SK-N-SH treated with all-trans-retinoic acid at 6 μM for 48 hours (cell line): ENCODE measurements at regions not wholly inside any gene's neighbourhood (a gene's known extent, or its start where the extent isn't known, plus 50 kb on each side); places are given as distances from the start of the nearest gene placed in this dataset.

Source experiments
- ATAC-seq: fragments of 200-7000 bp; cut with Tn5 transposase; 3 replicates; pipeline ENCODE4 v1.9.1; 2020; ENCODE audit warnings: mild to moderate bottlenecking, moderate library complexity
- BACH2 ChIP-seq: fragments of 250-450 bp; sonication (Bioruptor Pico); IDR thresholded peaks from 2 replicates; pipeline ENCODE4 v1.9.0; 2021; ENCODE audit warnings: mild to moderate bottlenecking, borderline replicate concordance
- CREB5 ChIP-seq: fragments of 250-450 bp; sonication (Bioruptor Pico); IDR thresholded peaks from 2 replicates; pipeline ENCODE4 v1.5.1; 2020; ENCODE audit warnings: low read depth, mild to moderate bottlenecking, moderate library complexity
- CSDC2 ChIP-seq: fragments of 250-450 bp; sonication (Bioruptor Pico); IDR thresholded peaks from 2 replicates; pipeline ENCODE4 v1.5.0; 2020; ENCODE audit warnings: mild to moderate bottlenecking, moderate library complexity
- CSRNP3 ChIP-seq: fragments of 250-450 bp; sonication (Bioruptor Pico); IDR thresholded peaks from 2 replicates; pipeline ENCODE4 v1.5.1; 2021; ENCODE audit warnings: mild to moderate bottlenecking, moderate library complexity
- GLIS3 ChIP-seq: fragments of 250-450 bp; sonication (Bioruptor Pico); IDR thresholded peaks from 2 replicates; pipeline ENCODE4 v1.5.0; 2020; ENCODE audit warnings: mild to moderate bottlenecking, moderate library complexity
- ISL1 ChIP-seq: fragments of 250-450 bp; sonication (Bioruptor Pico); IDR thresholded peaks from 2 replicates; pipeline ENCODE4 v2.1.2; 2022; ENCODE audit warnings: mild to moderate bottlenecking, moderate library complexity
- OSR1 ChIP-seq: fragments of 250-450 bp; sonication (Bioruptor Pico); IDR thresholded peaks from 2 replicates; pipeline ENCODE4 v1.8.0; 2022; ENCODE audit warnings: moderate library complexity, mild to moderate bottlenecking, inconsistent platforms
- PATZ1 ChIP-seq: fragments of 250-450 bp; sonication (Bioruptor Pico); IDR thresholded peaks from 2 replicates; pipeline ENCODE4 v1.8.0; 2020; ENCODE audit warnings: mild to moderate bottlenecking, moderate library complexity, borderline replicate concordance
- PPARA ChIP-seq: fragments of 250-450 bp; sonication (Bioruptor Pico); IDR thresholded peaks from 2 replicates; pipeline ENCODE4 v1.5.0; 2020; ENCODE audit warnings: mild to moderate bottlenecking, borderline replicate concordance
- RARB ChIP-seq: fragments of 250-450 bp; sonication (Bioruptor Pico); IDR thresholded peaks from 2 replicates; pipeline ENCODE4 v1.8.0; 2021; ENCODE audit warnings: mild to moderate bottlenecking, moderate library complexity
- SNAI2 ChIP-seq: fragments of 250-450 bp; sonication (Bioruptor Pico); IDR thresholded peaks from 2 replicates; pipeline ENCODE4 v1.5.0; 2020; ENCODE audit warnings: mild to moderate bottlenecking, moderate library complexity
- TCF4 ChIP-seq: fragments of 250-450 bp; sonication (Bioruptor Pico); IDR thresholded peaks from 2 replicates; pipeline ENCODE4 v1.8.0; 2021; ENCODE audit warnings: mild to moderate bottlenecking, moderate library complexity, borderline replicate concordance
- TOX ChIP-seq: fragments of 250-450 bp; sonication (Bioruptor Pico); IDR thresholded peaks from 2 replicates; pipeline ENCODE4 v1.8.0; 2021; ENCODE audit warnings: mild to moderate bottlenecking, moderate library complexity, borderline replicate concordance
- ZC3H10 ChIP-seq: fragments of 250-450 bp; sonication (Bioruptor Pico); IDR thresholded peaks from 2 replicates; pipeline ENCODE4 v1.5.1; 2021; ENCODE audit warnings: mild to moderate bottlenecking, moderate library complexity
- ZNF565 ChIP-seq: fragments of 450-650 bp; formaldehyde crosslinking; conservative IDR thresholded peaks from 2 replicates; pipeline ENCODE4 v1.5.0; 2020; ENCODE audit warnings: low read depth, mild to moderate bottlenecking, moderate library complexity
- ZNF70 ChIP-seq: fragments of 450-650 bp; formaldehyde crosslinking; IDR thresholded peaks from 2 replicates; pipeline ENCODE4 v1.5.0; 2020; ENCODE audit warnings: mild to moderate bottlenecking, moderate library complexity
- ZNF8 ChIP-seq: fragments of 450-650 bp; formaldehyde crosslinking; IDR thresholded peaks from 2 replicates; pipeline ENCODE4 v1.5.0; 2020; ENCODE audit warnings: mild to moderate bottlenecking, moderate library complexity
- TF ChIP-seq, protein P1 (sequence below): fragments of 250-450 bp; sonication (Bioruptor Pico); IDR thresholded peaks from 2 replicates; pipeline ENCODE4 v1.8.0; 2021; ENCODE audit warnings: low read depth, mild to moderate bottlenecking, moderate library complexity, borderline replicate concordance
- TF ChIP-seq, protein P2 (sequence below): fragments of 250-450 bp; sonication (Bioruptor Pico); IDR thresholded peaks from 2 replicates; pipeline ENCODE4 v1.5.0; 2020; ENCODE audit warnings: mild to moderate bottlenecking, moderate library complexity

- TF ChIP-seq TCF4 (CRISPR knock-in tag): no peak
- TF ChIP-seq GLIS3 (CRISPR knock-in tag): no peak
- TF ChIP-seq CSDC2 (CRISPR knock-in tag): no peak
- no peak for ATAC-seq
These were observed 86.6 kb upstream of the TAB2 start for GRCh38 chr6:149230712-149231460.

- no peak for TF ChIP-seq BACH2 (CRISPR knock-in tag)
- no peak for TF ChIP-seq OSR1 (CRISPR knock-in tag)
- TF ChIP-seq, protein P1, sequence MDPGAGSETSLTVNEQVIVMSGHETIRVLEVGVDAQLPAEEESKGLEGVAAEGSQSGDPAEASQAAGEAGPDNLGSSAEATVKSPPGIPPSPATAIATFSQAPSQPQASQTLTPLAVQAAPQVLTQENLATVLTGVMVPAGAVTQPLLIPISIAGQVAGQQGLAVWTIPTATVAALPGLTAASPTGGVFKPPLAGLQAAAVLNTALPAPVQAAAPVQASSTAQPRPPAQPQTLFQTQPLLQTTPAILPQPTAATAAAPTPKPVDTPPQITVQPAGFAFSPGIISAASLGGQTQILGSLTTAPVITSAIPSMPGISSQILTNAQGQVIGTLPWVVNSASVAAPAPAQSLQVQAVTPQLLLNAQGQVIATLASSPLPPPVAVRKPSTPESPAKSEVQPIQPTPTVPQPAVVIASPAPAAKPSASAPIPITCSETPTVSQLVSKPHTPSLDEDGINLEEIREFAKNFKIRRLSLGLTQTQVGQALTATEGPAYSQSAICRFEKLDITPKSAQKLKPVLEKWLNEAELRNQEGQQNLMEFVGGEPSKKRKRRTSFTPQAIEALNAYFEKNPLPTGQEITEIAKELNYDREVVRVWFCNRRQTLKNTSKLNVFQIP (CRISPR knock-in tag): no peak
- no peak for TF ChIP-seq TCF4 (CRISPR knock-in tag)
- no peak for TF ChIP-seq SNAI2 (CRISPR knock-in tag)
- no peak for TF ChIP-seq ZNF565 (CRISPR knock-in tag)
- TF ChIP-seq PPARA (CRISPR knock-in tag): no peak
- no peak for ATAC-seq
These were observed 85.7 kb upstream of the TAB2 start for GRCh38 chr6:149231778-149232177.

DNA sequence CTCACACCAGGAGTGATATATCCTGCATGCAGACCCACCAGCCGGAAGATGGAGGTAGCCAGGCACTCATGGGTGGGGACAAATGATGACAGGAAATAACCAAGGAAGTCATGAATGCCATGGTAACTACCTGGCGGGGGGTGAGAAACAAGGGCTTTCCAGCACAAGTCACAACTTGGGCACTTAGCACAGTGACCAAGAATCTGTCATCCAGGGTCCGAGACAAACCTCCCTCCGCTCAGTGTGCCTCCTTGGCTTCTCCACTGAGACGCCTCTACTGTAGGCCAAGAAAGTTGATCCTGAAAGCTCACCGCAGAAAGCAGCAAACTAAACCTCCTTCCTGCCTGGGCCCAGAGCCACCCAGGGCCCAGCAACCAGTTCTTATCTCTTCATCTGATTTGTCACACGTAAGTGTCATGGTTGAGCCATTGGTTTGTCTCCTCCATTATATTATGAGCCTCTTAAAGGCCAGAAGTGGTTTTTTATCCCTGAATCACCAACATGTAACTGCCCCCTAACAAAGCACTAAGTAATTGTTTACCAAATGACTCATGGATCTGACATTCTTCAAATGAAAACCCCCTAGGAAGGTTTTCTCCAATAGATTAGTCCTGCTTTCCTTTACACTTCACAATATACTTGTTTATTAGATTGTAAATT, 84.3 kb upstream of the TAB2 start:
- peak; percentile 81 for ATAC-seq
- TF ChIP-seq, protein P2, sequence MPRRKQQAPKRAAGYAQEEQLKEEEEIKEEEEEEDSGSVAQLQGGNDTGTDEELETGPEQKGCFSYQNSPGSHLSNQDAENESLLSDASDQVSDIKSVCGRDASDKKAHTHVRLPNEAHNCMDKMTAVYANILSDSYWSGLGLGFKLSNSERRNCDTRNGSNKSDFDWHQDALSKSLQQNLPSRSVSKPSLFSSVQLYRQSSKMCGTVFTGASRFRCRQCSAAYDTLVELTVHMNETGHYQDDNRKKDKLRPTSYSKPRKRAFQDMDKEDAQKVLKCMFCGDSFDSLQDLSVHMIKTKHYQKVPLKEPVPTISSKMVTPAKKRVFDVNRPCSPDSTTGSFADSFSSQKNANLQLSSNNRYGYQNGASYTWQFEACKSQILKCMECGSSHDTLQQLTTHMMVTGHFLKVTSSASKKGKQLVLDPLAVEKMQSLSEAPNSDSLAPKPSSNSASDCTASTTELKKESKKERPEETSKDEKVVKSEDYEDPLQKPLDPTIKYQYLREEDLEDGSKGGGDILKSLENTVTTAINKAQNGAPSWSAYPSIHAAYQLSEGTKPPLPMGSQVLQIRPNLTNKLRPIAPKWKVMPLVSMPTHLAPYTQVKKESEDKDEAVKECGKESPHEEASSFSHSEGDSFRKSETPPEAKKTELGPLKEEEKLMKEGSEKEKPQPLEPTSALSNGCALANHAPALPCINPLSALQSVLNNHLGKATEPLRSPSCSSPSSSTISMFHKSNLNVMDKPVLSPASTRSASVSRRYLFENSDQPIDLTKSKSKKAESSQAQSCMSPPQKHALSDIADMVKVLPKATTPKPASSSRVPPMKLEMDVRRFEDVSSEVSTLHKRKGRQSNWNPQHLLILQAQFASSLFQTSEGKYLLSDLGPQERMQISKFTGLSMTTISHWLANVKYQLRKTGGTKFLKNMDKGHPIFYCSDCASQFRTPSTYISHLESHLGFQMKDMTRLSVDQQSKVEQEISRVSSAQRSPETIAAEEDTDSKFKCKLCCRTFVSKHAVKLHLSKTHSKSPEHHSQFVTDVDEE (CRISPR knock-in tag): no peak
- TF ChIP-seq TOX (CRISPR knock-in tag): peak; percentile 60; the same call in 1 of the 2 replicates
- peak; percentile 88 for TF ChIP-seq ZC3H10 (CRISPR knock-in tag)
- no peak for TF ChIP-seq CREB5
- no peak for TF ChIP-seq ZNF8 (CRISPR knock-in tag)
- peak; percentile 92 for TF ChIP-seq PATZ1
- TF ChIP-seq ZNF70 (CRISPR knock-in tag): no peak
- TF ChIP-seq, protein P1 (CRISPR knock-in tag): no peak
- TF ChIP-seq GLIS3 (CRISPR knock-in tag): no peak
- peak; percentile 96 for TF ChIP-seq ISL1
- peak; percentile 79 for TF ChIP-seq RARB (CRISPR knock-in tag)
- TF ChIP-seq CSRNP3 (CRISPR knock-in tag): peak; percentile 75; the same call in 1 of the 2 replicates
- TF ChIP-seq, all 23 proteins: peak for 6
